ENCODE measurements at regions not wholly inside any gene's neighbourhood (a gene's known extent, or its start where the extent isn't known, plus 50 kb on each side); places are given as distances from the start of the nearest gene placed in this dataset.

DNA sequence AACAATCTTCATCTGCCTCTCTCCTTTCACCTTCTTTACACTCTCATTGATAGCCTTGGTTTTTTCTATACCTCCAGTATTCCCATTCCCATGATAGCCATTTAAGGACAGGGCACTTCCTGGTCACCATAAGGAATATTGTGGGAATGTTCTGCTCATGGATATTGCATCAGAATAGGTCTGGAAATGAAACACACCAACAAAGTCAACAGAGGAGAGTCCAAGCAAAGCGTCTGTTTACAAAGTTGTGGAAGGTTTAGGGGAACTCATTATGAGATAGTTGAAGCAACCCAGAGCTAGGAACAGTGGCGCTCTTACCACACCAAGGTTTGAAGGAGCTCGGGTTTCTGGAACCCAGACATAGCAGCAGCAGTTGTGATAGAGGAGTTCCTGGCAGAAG lies 150.3 kb upstream of the TNP1 start:
- WGBS (ENCODE audit: low lambda C conversion rate) = 41% methylated on average over 3 of the region's 3 CpGs
- POLR2A ChIA-PET = no interaction called here
- no peak for DNase-seq

More for the DNA sequence above, 150.3 kb upstream of the TNP1 start:
- no peaks in the 10 kb centered on the region for H3F3A ChIP-seq (replicated peaks; ENCODE audit: insufficient read depth)
- H4K20me1 ChIP-seq (ENCODE audit: insufficient read depth) = no peaks in the 10 kb centered on the region
- H2AFZ ChIP-seq (ENCODE audit: low read depth) = no peak overlapping the region
- H3K4me1 ChIP-seq (ENCODE audit: control insufficient read depth in 1 of 2, insufficient read depth in 2 of 2, low read depth in 1 of 2, low read length in 1 of 2) = no peaks in the 10 kb centered on the region; a peak in 2 of 4 replicates
- H3K4me2 ChIP-seq = no peak overlapping the region
- no peaks in the 10 kb centered on the region for H3K9me3 ChIP-seq
- H3K9ac ChIP-seq = no peak overlapping the region
- no peak overlapping the region for H3K27ac ChIP-seq (ENCODE audit: low read depth in 2 of 2, low read length in 1 of 2)
- TF ChIP-seq JUND (IDR thresholded peaks at IDR 0.05) = no peak
- TF ChIP-seq, protein P1, sequence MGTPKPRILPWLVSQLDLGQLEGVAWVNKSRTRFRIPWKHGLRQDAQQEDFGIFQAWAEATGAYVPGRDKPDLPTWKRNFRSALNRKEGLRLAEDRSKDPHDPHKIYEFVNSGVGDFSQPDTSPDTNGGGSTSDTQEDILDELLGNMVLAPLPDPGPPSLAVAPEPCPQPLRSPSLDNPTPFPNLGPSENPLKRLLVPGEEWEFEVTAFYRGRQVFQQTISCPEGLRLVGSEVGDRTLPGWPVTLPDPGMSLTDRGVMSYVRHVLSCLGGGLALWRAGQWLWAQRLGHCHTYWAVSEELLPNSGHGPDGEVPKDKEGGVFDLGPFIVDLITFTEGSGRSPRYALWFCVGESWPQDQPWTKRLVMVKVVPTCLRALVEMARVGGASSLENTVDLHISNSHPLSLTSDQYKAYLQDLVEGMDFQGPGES (IDR thresholded peaks at IDR 0.05; ENCODE audit: low read depth, low read length) = no peak
- TF ChIP-seq NRF1 (IDR thresholded peaks at IDR 0.05; ENCODE audit: low read depth, low read length) = no peak
- TF ChIP-seq RXRA (IDR thresholded peaks at IDR 0.05; ENCODE audit: borderline replicate concordance, low read depth) = no peak
- TF ChIP-seq, protein P2, sequence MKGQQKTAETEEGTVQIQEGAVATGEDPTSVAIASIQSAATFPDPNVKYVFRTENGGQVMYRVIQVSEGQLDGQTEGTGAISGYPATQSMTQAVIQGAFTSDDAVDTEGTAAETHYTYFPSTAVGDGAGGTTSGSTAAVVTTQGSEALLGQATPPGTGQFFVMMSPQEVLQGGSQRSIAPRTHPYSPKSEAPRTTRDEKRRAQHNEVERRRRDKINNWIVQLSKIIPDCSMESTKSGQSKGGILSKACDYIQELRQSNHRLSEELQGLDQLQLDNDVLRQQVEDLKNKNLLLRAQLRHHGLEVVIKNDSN (IDR thresholded peaks at IDR 0.05; ENCODE audit: borderline replicate concordance, low read depth) = no peak
- no peak for TF ChIP-seq ELF1 (IDR thresholded peaks at IDR 0.05)
- TF ChIP-seq TEAD4 (IDR thresholded peaks at IDR 0.05; ENCODE audit: borderline replicate concordance, insufficient read depth) = no peak
- no peak for TF ChIP-seq MXI1 (IDR thresholded peaks at IDR 0.05; ENCODE audit: low read depth, low read length)
- TF ChIP-seq, protein P3, sequence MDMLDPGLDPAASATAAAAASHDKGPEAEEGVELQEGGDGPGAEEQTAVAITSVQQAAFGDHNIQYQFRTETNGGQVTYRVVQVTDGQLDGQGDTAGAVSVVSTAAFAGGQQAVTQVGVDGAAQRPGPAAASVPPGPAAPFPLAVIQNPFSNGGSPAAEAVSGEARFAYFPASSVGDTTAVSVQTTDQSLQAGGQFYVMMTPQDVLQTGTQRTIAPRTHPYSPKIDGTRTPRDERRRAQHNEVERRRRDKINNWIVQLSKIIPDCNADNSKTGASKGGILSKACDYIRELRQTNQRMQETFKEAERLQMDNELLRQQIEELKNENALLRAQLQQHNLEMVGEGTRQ (IDR thresholded peaks at IDR 0.05; ENCODE audit: borderline replicate concordance, low read depth, low read length) = no peak
- TF ChIP-seq, protein P4, sequence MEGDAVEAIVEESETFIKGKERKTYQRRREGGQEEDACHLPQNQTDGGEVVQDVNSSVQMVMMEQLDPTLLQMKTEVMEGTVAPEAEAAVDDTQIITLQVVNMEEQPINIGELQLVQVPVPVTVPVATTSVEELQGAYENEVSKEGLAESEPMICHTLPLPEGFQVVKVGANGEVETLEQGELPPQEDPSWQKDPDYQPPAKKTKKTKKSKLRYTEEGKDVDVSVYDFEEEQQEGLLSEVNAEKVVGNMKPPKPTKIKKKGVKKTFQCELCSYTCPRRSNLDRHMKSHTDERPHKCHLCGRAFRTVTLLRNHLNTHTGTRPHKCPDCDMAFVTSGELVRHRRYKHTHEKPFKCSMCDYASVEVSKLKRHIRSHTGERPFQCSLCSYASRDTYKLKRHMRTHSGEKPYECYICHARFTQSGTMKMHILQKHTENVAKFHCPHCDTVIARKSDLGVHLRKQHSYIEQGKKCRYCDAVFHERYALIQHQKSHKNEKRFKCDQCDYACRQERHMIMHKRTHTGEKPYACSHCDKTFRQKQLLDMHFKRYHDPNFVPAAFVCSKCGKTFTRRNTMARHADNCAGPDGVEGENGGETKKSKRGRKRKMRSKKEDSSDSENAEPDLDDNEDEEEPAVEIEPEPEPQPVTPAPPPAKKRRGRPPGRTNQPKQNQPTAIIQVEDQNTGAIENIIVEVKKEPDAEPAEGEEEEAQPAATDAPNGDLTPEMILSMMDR (IDR thresholded peaks at IDR 0.05) = no peak
- TF ChIP-seq FOXM1 (IDR thresholded peaks at IDR 0.05; ENCODE audit: low read depth) = no peak
- TF ChIP-seq SIN3A (IDR thresholded peaks at IDR 0.05; ENCODE audit: borderline replicate concordance, low read depth, low read length) = no peak
- no peak for TF ChIP-seq CHD2 (IDR thresholded peaks at IDR 0.05; ENCODE audit: low read length, partially characterized antibody)
- no peak for TF ChIP-seq RCOR1 (IDR thresholded peaks at IDR 0.05; ENCODE audit: low read length)
- TF ChIP-seq NFIC (IDR thresholded peaks at IDR 0.05; ENCODE audit: borderline replicate concordance) = no peak
- TF ChIP-seq, protein P5, sequence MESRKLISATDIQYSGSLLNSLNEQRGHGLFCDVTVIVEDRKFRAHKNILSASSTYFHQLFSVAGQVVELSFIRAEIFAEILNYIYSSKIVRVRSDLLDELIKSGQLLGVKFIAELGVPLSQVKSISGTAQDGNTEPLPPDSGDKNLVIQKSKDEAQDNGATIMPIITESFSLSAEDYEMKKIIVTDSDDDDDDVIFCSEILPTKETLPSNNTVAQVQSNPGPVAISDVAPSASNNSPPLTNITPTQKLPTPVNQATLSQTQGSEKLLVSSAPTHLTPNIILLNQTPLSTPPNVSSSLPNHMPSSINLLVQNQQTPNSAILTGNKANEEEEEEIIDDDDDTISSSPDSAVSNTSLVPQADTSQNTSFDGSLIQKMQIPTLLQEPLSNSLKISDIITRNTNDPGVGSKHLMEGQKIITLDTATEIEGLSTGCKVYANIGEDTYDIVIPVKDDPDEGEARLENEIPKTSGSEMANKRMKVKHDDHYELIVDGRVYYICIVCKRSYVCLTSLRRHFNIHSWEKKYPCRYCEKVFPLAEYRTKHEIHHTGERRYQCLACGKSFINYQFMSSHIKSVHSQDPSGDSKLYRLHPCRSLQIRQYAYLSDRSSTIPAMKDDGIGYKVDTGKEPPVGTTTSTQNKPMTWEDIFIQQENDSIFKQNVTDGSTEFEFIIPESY (IDR thresholded peaks at IDR 0.05; ENCODE audit: borderline replicate concordance, low read depth) = no peak
- no peak for TF ChIP-seq MEF2A (IDR thresholded peaks at IDR 0.05; ENCODE audit: borderline replicate concordance, low read depth)
- TF ChIP-seq, protein P6, sequence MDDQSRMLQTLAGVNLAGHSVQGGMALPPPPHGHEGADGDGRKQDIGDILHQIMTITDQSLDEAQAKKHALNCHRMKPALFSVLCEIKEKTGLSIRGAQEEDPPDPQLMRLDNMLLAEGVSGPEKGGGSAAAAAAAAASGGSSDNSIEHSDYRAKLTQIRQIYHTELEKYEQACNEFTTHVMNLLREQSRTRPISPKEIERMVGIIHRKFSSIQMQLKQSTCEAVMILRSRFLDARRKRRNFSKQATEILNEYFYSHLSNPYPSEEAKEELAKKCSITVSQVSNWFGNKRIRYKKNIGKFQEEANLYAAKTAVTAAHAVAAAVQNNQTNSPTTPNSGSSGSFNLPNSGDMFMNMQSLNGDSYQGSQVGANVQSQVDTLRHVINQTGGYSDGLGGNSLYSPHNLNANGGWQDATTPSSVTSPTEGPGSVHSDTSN (IDR thresholded peaks at IDR 0.05) = no peak
- H3K79me2 ChIP-seq (ENCODE audit: insufficient read depth) = no peaks in the 10 kb centered on the region
- no peaks in the 10 kb centered on the region for H3K27me3 ChIP-seq (ENCODE audit: insufficient read depth)
- no peak overlapping the region for H3K4me3 ChIP-seq (ENCODE audit: low read depth in 2 of 2, low read length in 1 of 2)
- H3K36me3 ChIP-seq (replicated peaks in 1 of 2; ENCODE audit: control insufficient read depth in 1 of 2, insufficient read depth in 2 of 2, low read length in 1 of 2) = no peaks in the 10 kb centered on the region
- CTCF ChIA-PET = interaction anchor here (0.8 kb wide), 1 partner anchor 312 kb away, joined by 3 read pairs; no protein-coding TSS in a partner anchor
- H3K9me2 ChIP-seq = no peaks in the 10 kb centered on the region
